ENCODE measurements at regions not wholly inside any gene's neighbourhood (a gene's known extent, or its start where the extent isn't known, plus 50 kb on each side); places are given as distances from the start of the nearest gene placed in this dataset.

DNA sequence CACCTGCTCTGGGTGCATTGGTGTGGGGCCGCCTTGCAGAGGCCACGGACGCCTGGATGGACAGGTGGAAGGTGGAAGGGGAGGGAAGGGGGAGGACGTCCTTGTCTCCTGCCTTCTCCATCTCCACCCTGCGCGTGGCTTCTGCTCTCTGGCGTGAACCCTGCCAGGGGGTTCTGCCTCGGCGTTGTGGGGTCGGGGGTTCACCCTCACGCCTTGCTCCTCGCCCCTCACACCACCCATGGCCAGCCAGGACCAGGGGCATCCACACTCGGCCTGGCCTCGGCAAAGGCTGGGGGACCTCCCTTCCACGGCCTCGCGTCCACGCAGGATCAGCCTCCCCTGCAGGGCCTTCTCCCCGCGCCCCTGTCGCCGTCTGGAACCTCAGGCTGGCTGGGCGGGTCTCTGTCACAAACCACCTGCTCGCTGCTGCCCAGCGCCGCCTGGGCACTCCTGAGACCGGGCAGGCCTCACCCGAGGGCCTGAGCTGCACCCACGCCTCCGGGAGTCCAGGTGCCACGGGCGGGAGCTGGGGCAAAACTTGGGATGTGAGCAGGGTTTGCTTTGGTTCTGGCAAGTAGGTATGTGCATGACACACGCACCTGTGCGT lies 655.9 kb downstream of the GALR1 start:
- ChIA-PET POLR2A (no interaction called here), CTCF (no interaction called here)
- H3K4me3 ChIP-seq (ENCODE audit: low read depth, low read length): no peak overlapping the region
- no peaks in the 10 kb centered on the region; the same call in 1 of the 2 replicates for H3K27me3 ChIP-seq (ENCODE audit: control insufficient read depth, insufficient read depth, low read length)
- no peak for DNase-seq (ENCODE audit: low read depth)
- no peaks in the 10 kb centered on the region for H3K36me3 ChIP-seq (ENCODE audit: control insufficient read depth, insufficient read depth, low read length)
- TF ChIP-seq, protein P1, sequence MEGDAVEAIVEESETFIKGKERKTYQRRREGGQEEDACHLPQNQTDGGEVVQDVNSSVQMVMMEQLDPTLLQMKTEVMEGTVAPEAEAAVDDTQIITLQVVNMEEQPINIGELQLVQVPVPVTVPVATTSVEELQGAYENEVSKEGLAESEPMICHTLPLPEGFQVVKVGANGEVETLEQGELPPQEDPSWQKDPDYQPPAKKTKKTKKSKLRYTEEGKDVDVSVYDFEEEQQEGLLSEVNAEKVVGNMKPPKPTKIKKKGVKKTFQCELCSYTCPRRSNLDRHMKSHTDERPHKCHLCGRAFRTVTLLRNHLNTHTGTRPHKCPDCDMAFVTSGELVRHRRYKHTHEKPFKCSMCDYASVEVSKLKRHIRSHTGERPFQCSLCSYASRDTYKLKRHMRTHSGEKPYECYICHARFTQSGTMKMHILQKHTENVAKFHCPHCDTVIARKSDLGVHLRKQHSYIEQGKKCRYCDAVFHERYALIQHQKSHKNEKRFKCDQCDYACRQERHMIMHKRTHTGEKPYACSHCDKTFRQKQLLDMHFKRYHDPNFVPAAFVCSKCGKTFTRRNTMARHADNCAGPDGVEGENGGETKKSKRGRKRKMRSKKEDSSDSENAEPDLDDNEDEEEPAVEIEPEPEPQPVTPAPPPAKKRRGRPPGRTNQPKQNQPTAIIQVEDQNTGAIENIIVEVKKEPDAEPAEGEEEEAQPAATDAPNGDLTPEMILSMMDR (IDR thresholded peaks at IDR 0.05; ENCODE audit: insufficient read depth, low read depth, low read length): no peak

- ChIA-PET CTCF (interaction anchor here (0.6 kb wide), 1 partner anchor 116 kb away, joined by 3 read pairs; no protein-coding TSS in a partner anchor), POLR2A (no interaction called here)
- TF ChIP-seq, protein P1 (IDR thresholded peaks at IDR 0.05; ENCODE audit: insufficient read depth, low read depth, low read length): no peak
- no peak for DNase-seq (ENCODE audit: low read depth)
- H3K27me3 ChIP-seq (ENCODE audit: control insufficient read depth, insufficient read depth, low read length): no peaks in the 10 kb centered on the region; the same call in 1 of the 2 replicates
- H3K4me3 ChIP-seq (ENCODE audit: low read depth, low read length): no peak overlapping the region
- no peaks in the 10 kb centered on the region for H3K36me3 ChIP-seq (ENCODE audit: control insufficient read depth, insufficient read depth, low read length)
Measured at GRCh38 chr18:77906103-77906892, 656.6 kb downstream of the GALR1 start.

DNA sequence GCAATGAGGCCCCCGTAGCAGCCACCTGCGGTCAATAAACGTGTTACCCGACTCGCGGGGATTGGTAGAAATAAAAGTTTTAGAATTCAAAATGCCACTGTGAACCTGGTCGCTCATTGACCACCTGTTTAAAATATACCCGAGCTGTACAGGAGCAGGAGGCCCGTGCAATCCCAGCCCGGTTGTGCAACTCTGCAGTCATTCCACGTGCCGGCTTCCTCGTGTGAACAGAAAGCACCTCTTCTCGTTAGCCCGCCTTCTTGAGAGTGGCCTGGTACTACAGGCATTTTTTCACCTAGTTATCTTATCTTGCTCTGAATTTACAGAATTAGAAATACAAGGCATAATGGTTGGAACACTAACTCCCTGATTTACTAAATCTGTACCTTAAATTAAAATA lies 660.7 kb downstream of the GALR1 start:
- Histone ChIP-seq H3K4me3 (ENCODE audit: low read depth, low read length) (no peak overlapping the region), H3K36me3 (ENCODE audit: control insufficient read depth, insufficient read depth, low read length) (no peaks in the 10 kb centered on the region), H3K27me3 (ENCODE audit: control insufficient read depth, insufficient read depth, low read length) (no peaks in the 10 kb centered on the region; the same call in 1 of the 2 replicates)
- TF ChIP-seq, protein P1 (IDR thresholded peaks at IDR 0.05; ENCODE audit: insufficient read depth, low read depth, low read length): no peak
- POLR2A ChIA-PET: no interaction called here
- DNase-seq (ENCODE audit: low read depth): no peak
- CTCF ChIA-PET: no interaction called here

DNA sequence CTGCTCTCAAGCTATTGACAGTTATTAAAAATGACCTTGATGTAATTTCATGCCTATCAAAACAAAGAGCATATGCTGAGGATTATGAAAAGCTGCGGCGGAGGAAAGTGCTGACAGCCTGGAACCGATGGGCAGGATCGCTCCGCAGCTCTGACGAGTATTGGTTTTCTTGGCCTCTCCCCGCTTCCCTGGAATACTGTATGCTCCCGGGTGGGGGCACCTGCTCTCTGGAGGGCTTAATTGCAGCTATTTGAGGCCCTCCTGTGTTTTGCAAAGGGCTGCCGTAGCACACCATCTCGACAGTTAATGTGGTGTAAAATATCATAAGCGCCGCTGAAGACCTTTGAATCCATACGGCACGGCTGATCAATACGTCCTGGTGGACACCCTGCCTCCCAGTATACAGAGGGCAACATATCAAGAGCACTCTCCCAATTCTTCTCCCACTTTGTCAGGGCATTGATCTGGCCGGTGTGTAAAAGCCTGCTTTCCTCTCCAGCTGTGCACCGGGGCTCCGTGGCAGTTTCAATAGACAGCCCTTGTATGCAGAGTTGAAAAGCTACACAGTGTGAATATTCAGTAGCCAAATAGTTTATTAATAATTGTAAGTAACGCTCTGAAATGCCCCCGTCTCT lies 662.4 kb downstream of the GALR1 start:
- CTCF ChIA-PET: interaction anchor here (0.6 to 1.2 kb wide), 2 partner anchors 10 to 935 kb away, joined by 3 read pairs; no protein-coding TSS in a partner anchor

More for the DNA sequence above, 662.4 kb downstream of the GALR1 start:
- H3K4me3 ChIP-seq (ENCODE audit: low read depth, low read length): no peak overlapping the region
- TF ChIP-seq, protein P1 (IDR thresholded peaks at IDR 0.05; ENCODE audit: insufficient read depth, low read depth, low read length): no peak
- DNase-seq (ENCODE audit: low read depth): no peak
- H3K27me3 ChIP-seq (ENCODE audit: control insufficient read depth, insufficient read depth, low read length): no peaks in the 10 kb centered on the region
- no peaks in the 10 kb centered on the region for H3K36me3 ChIP-seq (ENCODE audit: control insufficient read depth, insufficient read depth, low read length)
- POLR2A ChIA-PET: no interaction called here
